ENCODE measurements at regions not wholly inside any gene's neighbourhood (a gene's known extent, or its start where the extent isn't known, plus 50 kb on each side); places are given as distances from the start of the nearest gene placed in this dataset.
"Not testable (repeated sequence)": the region's sequence is repeated elsewhere in the genome, so short reads cannot be mapped to it uniquely, and the experiment has no call there.

- no peak for DNase-seq (ENCODE audit: low read depth)
Measured at GRCh38 chr3:82165266-82165665, 403.8 kb upstream of the GBE1 start.

GRCh38 chr3:82163907-82164520 is 402.6 kb upstream of the GBE1 start:
- DNase-seq (ENCODE audit: low read depth), result no peak

- no peak for DNase-seq (ENCODE audit: low read depth)
Measured at GRCh38 chr3:82157952-82158351, 396.5 kb upstream of the GBE1 start.

GRCh38 chr3:82153892-82154291 is 392.4 kb upstream of the GBE1 start:
- DNase-seq (ENCODE audit: low read depth), result not testable (repeated sequence)

- DNase-seq (ENCODE audit: low read depth), result no peak
Measured at GRCh38 chr3:82145742-82146141, 384.3 kb upstream of the GBE1 start.

GRCh38 chr3:82144811-82145210 is 383.4 kb upstream of the GBE1 start:
- DNase-seq (ENCODE audit: low read depth), result no peak

- no peak for DNase-seq (ENCODE audit: low read depth)
Measured at GRCh38 chr3:82143661-82144412, 382.4 kb upstream of the GBE1 start.

- DNase-seq (ENCODE audit: low read depth), result no peak
Measured at GRCh38 chr3:82141592-82141991, 380.1 kb upstream of the GBE1 start.

GRCh38 chr3:82137861-82138260 is 376.4 kb upstream of the GBE1 start:
- DNase-seq (ENCODE audit: low read depth), result no peak

GRCh38 chr3:82137050-82137449 is 375.6 kb upstream of the GBE1 start:
- DNase-seq (ENCODE audit: low read depth), result no peak

- peak; percentile 1 for DNase-seq (ENCODE audit: low read depth)
Measured at GRCh38 chr3:82133070-82133606, 371.7 kb upstream of the GBE1 start.

- DNase-seq (ENCODE audit: low read depth), result no peak
Measured at GRCh38 chr3:82132210-82133069, 371.0 kb upstream of the GBE1 start.

GRCh38 chr3:82130046-82130445 is 368.6 kb upstream of the GBE1 start:
- no peak for DNase-seq (ENCODE audit: low read depth)

GRCh38 chr3:82129221-82129801 is 367.9 kb upstream of the GBE1 start:
- no peak for DNase-seq (ENCODE audit: low read depth)

- DNase-seq (ENCODE audit: low read depth), result no peak
Measured at GRCh38 chr3:82128271-82128670, 366.8 kb upstream of the GBE1 start.

- no peak for DNase-seq (ENCODE audit: low read depth)
Measured at GRCh38 chr3:82122554-82123345, 361.3 kb upstream of the GBE1 start.

- DNase-seq (ENCODE audit: low read depth), result no peak
Measured at GRCh38 chr3:82114589-82114988, 353.1 kb upstream of the GBE1 start.

GRCh38 chr3:82110721-82111120 is 349.3 kb upstream of the GBE1 start:
- DNase-seq (ENCODE audit: low read depth), result not testable (repeated sequence)

GRCh38 chr3:82103241-82103640 is 341.8 kb upstream of the GBE1 start:
- DNase-seq (ENCODE audit: low read depth), result no peak

- no peak for DNase-seq (ENCODE audit: low read depth)
Measured at GRCh38 chr3:82100378-82100777, 338.9 kb upstream of the GBE1 start.

- no peak for DNase-seq (ENCODE audit: low read depth)
Measured at GRCh38 chr3:82093641-82094040, 332.2 kb upstream of the GBE1 start.

Measured in activated gamma-delta T cell treated with anti-CD3 and anti-CD28 coated beads, Interleukin-2, amount 50 U/mL, for 16 hours (primary cell).